Esophagus squamous epithelium (tissue), 4 donors: ENCODE measurements at regions not wholly inside any gene's neighbourhood (a gene's known extent, or its start where the extent isn't known, plus 50 kb on each side); places are given as distances from the start of the nearest gene placed in this dataset.

Experiments
- POLR2A ChIP-seq, 4 donors: fragments of 450-650 bp; IDR thresholded peaks; one replicate each; pipeline ENCODE4 v1.6.1; 2017; ENCODE audit warnings: antibody characterized with exemption in 4 of 4, mild to moderate bottlenecking in 4 of 4, moderate library complexity in 3 of 4
- TF ChIP-seq, protein P1 (sequence below), 6 experiments: fragments of 450-650 bp in 4 of 6; fragments of 200-600 bp in 2 of 6; sonication (generic) in 2 of 6; IDR thresholded peaks; one replicate each; pipeline ENCODE4 v1.5.1; 2016 to 2019; ENCODE audit warnings: antibody characterized with exemption in 6 of 6, mild to moderate bottlenecking in 4 of 6, moderate library complexity in 4 of 6

DNA sequence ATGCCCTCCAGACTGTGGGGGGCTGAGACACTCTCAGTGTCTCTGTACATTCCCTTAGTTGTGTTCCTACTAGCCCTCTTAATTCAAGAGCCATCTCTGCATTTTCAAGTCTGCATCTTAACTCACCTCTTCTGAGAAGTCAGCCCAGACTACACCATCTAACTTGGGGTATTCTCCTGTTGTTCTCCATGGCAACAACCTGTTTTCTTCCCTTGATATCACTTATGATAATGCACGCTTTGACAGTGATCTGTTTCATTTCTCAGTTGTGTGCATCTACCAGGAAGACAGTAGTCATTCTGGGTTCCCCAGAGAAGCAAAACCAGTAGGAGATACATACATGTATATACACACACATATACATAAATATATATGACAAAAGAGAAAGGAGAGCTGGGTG, 707.3 kb upstream of the IGFBP3 start:
- TF ChIP-seq POLR2A (IDR thresholded peaks at IDR 0.05), result no peak
- TF ChIP-seq, protein P1, sequence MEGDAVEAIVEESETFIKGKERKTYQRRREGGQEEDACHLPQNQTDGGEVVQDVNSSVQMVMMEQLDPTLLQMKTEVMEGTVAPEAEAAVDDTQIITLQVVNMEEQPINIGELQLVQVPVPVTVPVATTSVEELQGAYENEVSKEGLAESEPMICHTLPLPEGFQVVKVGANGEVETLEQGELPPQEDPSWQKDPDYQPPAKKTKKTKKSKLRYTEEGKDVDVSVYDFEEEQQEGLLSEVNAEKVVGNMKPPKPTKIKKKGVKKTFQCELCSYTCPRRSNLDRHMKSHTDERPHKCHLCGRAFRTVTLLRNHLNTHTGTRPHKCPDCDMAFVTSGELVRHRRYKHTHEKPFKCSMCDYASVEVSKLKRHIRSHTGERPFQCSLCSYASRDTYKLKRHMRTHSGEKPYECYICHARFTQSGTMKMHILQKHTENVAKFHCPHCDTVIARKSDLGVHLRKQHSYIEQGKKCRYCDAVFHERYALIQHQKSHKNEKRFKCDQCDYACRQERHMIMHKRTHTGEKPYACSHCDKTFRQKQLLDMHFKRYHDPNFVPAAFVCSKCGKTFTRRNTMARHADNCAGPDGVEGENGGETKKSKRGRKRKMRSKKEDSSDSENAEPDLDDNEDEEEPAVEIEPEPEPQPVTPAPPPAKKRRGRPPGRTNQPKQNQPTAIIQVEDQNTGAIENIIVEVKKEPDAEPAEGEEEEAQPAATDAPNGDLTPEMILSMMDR (IDR thresholded peaks at IDR 0.05), result no peak
